Brain microvascular endothelial cell (primary cell): ENCODE measurements at regions not wholly inside any gene's neighbourhood (a gene's known extent, or its start where the extent isn't known, plus 50 kb on each side); places are given as distances from the start of the nearest gene placed in this dataset.

Source experiments
- DNase-seq: peaks from one replicate; pipeline ENCODE4 v3.0.0-alpha.2; 2020
- H3K27ac ChIP-seq: fragments of 250-450 bp; sonication (Bioruptor Pico); 2 replicates; pipeline ENCODE4 v1.5.1; 2020; ENCODE audit warnings: mild to moderate bottlenecking, moderate library complexity
- H3K27me3 ChIP-seq: fragments of 250-450 bp; sonication (Bioruptor Pico); replicated peaks from 2 replicates; pipeline ENCODE4 v1.5.1; 2020; ENCODE audit warnings: mild to moderate bottlenecking
- H3K36me3 ChIP-seq: fragments of 250-450 bp; sonication (Bioruptor Pico); replicated peaks from 2 replicates; pipeline ENCODE4 v1.5.1; 2020; ENCODE audit warnings: mild to moderate bottlenecking
- H3K4me3 ChIP-seq: 2 replicates; pipeline ENCODE4 v1.5.1; 2011; ENCODE audit warnings: low read depth, mild to moderate bottlenecking, control low read depth, low read length, moderate library complexity
- CTCF ChIP-seq: IDR thresholded peaks from 2 replicates; pipeline ENCODE4 v1.5.1; 2011; ENCODE audit warnings: low read depth, mild to moderate bottlenecking, moderate library complexity, low read length, control low read depth, inconsistent platforms; ENCODE audit errors: missing control alignments
- in situ Hi-C: cut with HindIII; loops from 2 replicates; pipeline ENCODE4 v1.10.0; 2017; ENCODE audit warnings: low sequenced_read_pairs, low pct_ligation_motif_present

- no peak overlapping the region for H3K27ac ChIP-seq
- no peak for TF ChIP-seq CTCF
- DNase-seq = no peak
- no peaks in the 10 kb centered on the region for H3K36me3 ChIP-seq
- H3K4me3 ChIP-seq = no peak overlapping the region
- in situ Hi-C loops = no loop called here
- H3K27me3 ChIP-seq = no peaks in the 10 kb centered on the region
Observed at GRCh38 chr13:28553971-28554370, 59.0 kb upstream of the FLT1 start.

- no peak overlapping the region for H3K4me3 ChIP-seq
- no peak for DNase-seq
- in situ Hi-C loops = no loop called here
- no peak overlapping the region for H3K27ac ChIP-seq
- no peaks in the 10 kb centered on the region for H3K36me3 ChIP-seq
- H3K27me3 ChIP-seq = no peaks in the 10 kb centered on the region
- TF ChIP-seq CTCF = no peak
Observed at GRCh38 chr13:28552288-28552687, 57.4 kb upstream of the FLT1 start.

- no peak overlapping the region for H3K4me3 ChIP-seq
- no peak for DNase-seq
- TF ChIP-seq CTCF = no peak
- H3K27ac ChIP-seq = no peak overlapping the region
- H3K36me3 ChIP-seq = no peaks in the 10 kb centered on the region
- in situ Hi-C loops = no loop called here
- H3K27me3 ChIP-seq = no peaks in the 10 kb centered on the region
Observed at GRCh38 chr13:28551498-28551895, 56.6 kb upstream of the FLT1 start.

- Histone ChIP-seq H3K27ac (no peak overlapping the region), H3K36me3 (no peaks in the 10 kb centered on the region), H3K27me3 (no peaks in the 10 kb centered on the region), H3K4me3 (no peak overlapping the region)
- no peak for TF ChIP-seq CTCF
- DNase-seq = no peak
- in situ Hi-C loops = no loop called here
Observed at GRCh38 chr13:28550721-28551497, 56.0 kb upstream of the FLT1 start.

GRCh38 chr13:28550091-28550490, 55.2 kb upstream of the FLT1 start:
- no peak for DNase-seq
- no peak for TF ChIP-seq CTCF
- Histone ChIP-seq H3K27me3 (no peaks in the 10 kb centered on the region), H3K36me3 (no peaks in the 10 kb centered on the region), H3K4me3 (no peak overlapping the region), H3K27ac (no peak overlapping the region)
- in situ Hi-C loops = no loop called here

- no peak overlapping the region for H3K27ac ChIP-seq
- H3K4me3 ChIP-seq = no peak overlapping the region
- peak; percentile 46 for TF ChIP-seq CTCF
- no peaks in the 10 kb centered on the region for H3K36me3 ChIP-seq
- no peaks in the 10 kb centered on the region for H3K27me3 ChIP-seq
- DNase-seq = no peak
- in situ Hi-C loops = no loop called here
Observed at GRCh38 chr13:28548872-28549271, 53.9 kb upstream of the FLT1 start.
